H1 (cell line): ENCODE measurements at regions not wholly inside any gene's neighbourhood (a gene's known extent, or its start where the extent isn't known, plus 50 kb on each side); places are given as distances from the start of the nearest gene placed in this dataset.

Experiments used
- CTCF ChIA-PET: fragments of 300-600 bp; sonication (Branson Sonifier 250); formaldehyde crosslinking; loops from one replicate; lab custom pipeline; 2021; ENCODE audit not compliant: partially characterized antibody; lab: Charles Lee
- POLR2A ChIA-PET: fragments of 300-600 bp; sonication (Branson Sonifier 250); formaldehyde crosslinking; loops from one replicate; lab custom pipeline; 2021; ENCODE audit warnings: inconsistent platforms; ENCODE audit not compliant: partially characterized antibody; lab: Charles Lee
- DNase-seq, 2 experiments: peaks; one replicate each; pipeline versions ENCODE4 v3.0.0 to v3.0.0-alpha.2; 2010 to 2022; ENCODE audit warnings: low spot score in 2 of 2, low read depth in 1 of 2, mixed read lengths in 1 of 2
- FAIRE-seq: peaks from 2 replicates; lab custom pipeline; 2011; peaks lifted over from hg19 to GRCh38; lab: Jason Lieb, UNC
- H2AFZ ChIP-seq: 2 replicates; pipeline ENCODE4 v1.8.1; 2012; ENCODE audit warnings: low read length, inconsistent platforms
- H2AK5ac ChIP-seq: 2 replicates; pipeline ENCODE4 v1.6.1; 2013; ENCODE audit warnings: low read depth, low read length
- H2BK120ac ChIP-seq: replicated peaks from 2 replicates; pipeline ENCODE3; 2013; ENCODE audit warnings: low read depth, low read length, inconsistent platforms
- H2BK12ac ChIP-seq: 2 replicates; pipeline ENCODE4 v1.6.1; 2013; ENCODE audit warnings: low read depth, low read length
- H2BK15ac ChIP-seq: 2 replicates; pipeline ENCODE4 v1.6.1; 2013; ENCODE audit warnings: low read length
- H2BK20ac ChIP-seq: 2 replicates; pipeline ENCODE4 v1.6.1; 2013; ENCODE audit warnings: low read length
- H2BK5ac ChIP-seq: 2 replicates; pipeline ENCODE4 v1.6.1; 2013; ENCODE audit warnings: low read depth, low read length
- H3K14ac ChIP-seq: 2 replicates; pipeline ENCODE4 v1.6.1; 2013; ENCODE audit warnings: inconsistent platforms; ENCODE audit not compliant: insufficient read length
- H3K18ac ChIP-seq: 2 replicates; pipeline ENCODE4 v1.6.1; 2013; ENCODE audit warnings: low read length; ENCODE audit errors: extremely low read depth
- H3K23ac ChIP-seq: 2 replicates; pipeline ENCODE4 v1.6.1; 2013; ENCODE audit warnings: inconsistent platforms; ENCODE audit not compliant: insufficient read length
- H3K23me2 ChIP-seq: 2 replicates; pipeline ENCODE4 v1.6.1; 2013; ENCODE audit warnings: low read depth, low read length
- H3K27ac ChIP-seq: 2 replicates; pipeline ENCODE4 v1.6.1; 2011; ENCODE audit warnings: low read depth, low read length, inconsistent platforms
- H3K27me3 ChIP-seq, 4 experiments: replicated peaks in 1 of 4; 1 replicate in 1 of 4; 2 replicates in 3 of 4; pipeline versions ENCODE4 v1.6.1 to v1.8.1; 2011 to 2013; ENCODE audit warnings: low read length in 3 of 4, mild to moderate bottlenecking in 3 of 4, inconsistent platforms in 2 of 4, mixed read lengths in 2 of 4, moderate library complexity in 1 of 4; ENCODE audit not compliant: control insufficient read depth in 3 of 4, insufficient read depth in 3 of 4; ENCODE audit errors: extremely low read depth in 1 of 4
- H3K36me3 ChIP-seq, 4 experiments: 2 replicates each; pipeline versions ENCODE4 v1.6.1 to v1.8.1; 2011 to 2013; ENCODE audit warnings: mild to moderate bottlenecking in 4 of 4, low read length in 3 of 4, moderate library complexity in 2 of 4, control low read depth in 1 of 4, inconsistent platforms in 1 of 4; ENCODE audit not compliant: insufficient read depth in 4 of 4, control insufficient read depth in 2 of 4
- H3K4ac ChIP-seq: replicated peaks from 2 replicates; pipeline ENCODE3; 2013; ENCODE audit warnings: low read length, low read depth, mixed read lengths, inconsistent platforms; ENCODE audit not compliant: insufficient read length
- H3K4me1 ChIP-seq, 4 experiments: replicated peaks in 1 of 4; 1 replicate in 1 of 4; 2 replicates in 3 of 4; pipeline versions ENCODE4 v1.6.1 to v1.8.1; 2011 to 2013; ENCODE audit warnings: low read length in 3 of 4, inconsistent platforms in 2 of 4, mixed read lengths in 1 of 4; ENCODE audit not compliant: insufficient read depth in 4 of 4, control insufficient read depth in 3 of 4
- H3K4me2 ChIP-seq, 2 experiments: 2 replicates each; pipeline versions ENCODE4 v1.6.1 to v1.8.1; 2011 to 2013; ENCODE audit warnings: low read depth in 2 of 2, low read length in 2 of 2, control low read depth in 1 of 2, inconsistent platforms in 1 of 2, mild to moderate bottlenecking in 1 of 2; ENCODE audit not compliant: insufficient read depth in 1 of 2
- H3K4me3 ChIP-seq, 4 experiments: fragments of 200-600, 300-600 bp in 1 of 4; sonication (generic), shearing (Covaris generic), sonication (Bioruptor Twin) in 1 of 4; 2 replicates each; pipeline versions ENCODE4 v1.5.1 to v1.8.1; 2011 to 2016; ENCODE audit warnings: low read length in 4 of 4, low read depth in 3 of 4, control low read depth in 2 of 4, inconsistent platforms in 2 of 4, mild to moderate bottlenecking in 2 of 4, mixed read lengths in 1 of 4, moderate library complexity in 1 of 4; ENCODE audit not compliant: insufficient read depth in 2 of 4; ENCODE audit errors: extremely low read depth in 1 of 4
- H3K56ac ChIP-seq: replicated peaks from 2 replicates; pipeline ENCODE3; 2013; ENCODE audit warnings: low read depth, mild to moderate bottlenecking, mixed read lengths, low read length, inconsistent platforms; ENCODE audit not compliant: insufficient read length
- H3K79me1 ChIP-seq: 2 replicates; pipeline ENCODE4 v1.6.1; 2013; ENCODE audit warnings: low read depth, low read length, control low read depth
- H3K79me2 ChIP-seq, 2 experiments: 2 replicates each; pipeline versions ENCODE4 v1.6.1 to v1.8.1; 2012 to 2013; ENCODE audit warnings: low read length in 2 of 2, mild to moderate bottlenecking in 2 of 2, inconsistent platforms in 1 of 2; ENCODE audit not compliant: insufficient read depth in 2 of 2, control insufficient read depth in 1 of 2
- H3K9ac ChIP-seq, 4 experiments: replicated peaks in 1 of 4; 1 replicate in 1 of 4; 2 replicates in 3 of 4; pipeline versions ENCODE4 v1.6.1 to v1.8.1; 2011 to 2013; ENCODE audit warnings: low read depth in 3 of 4, low read length in 3 of 4, control low read depth in 2 of 4, mild to moderate bottlenecking in 2 of 4, moderate library complexity in 2 of 4, inconsistent platforms in 1 of 4; ENCODE audit errors: extremely low read depth in 1 of 4
- H3K9me3 ChIP-seq, 2 experiments: 2 replicates each; pipeline versions ENCODE4 v1.6.1 to v1.8.1; 2012 to 2013; ENCODE audit warnings: mild to moderate bottlenecking in 2 of 2, moderate library complexity in 2 of 2, control low read depth in 1 of 2, inconsistent platforms in 1 of 2, low read depth in 1 of 2, low read length in 1 of 2, mixed read lengths in 1 of 2; ENCODE audit not compliant: insufficient read depth in 2 of 2
- H4K20me1 ChIP-seq, 2 experiments: replicated peaks in 1 of 2; 2 replicates each; pipeline versions ENCODE3 to v1.8.1; 2011 to 2013; ENCODE audit warnings: inconsistent platforms in 2 of 2, low read length in 2 of 2, mild to moderate bottlenecking in 1 of 2; ENCODE audit not compliant: insufficient read depth in 2 of 2, control insufficient read depth in 1 of 2
- H4K5ac ChIP-seq: 2 replicates; pipeline ENCODE4 v1.6.1; 2013; ENCODE audit warnings: low read length, low read depth, mixed read lengths, inconsistent platforms; ENCODE audit not compliant: insufficient read length
- H4K8ac ChIP-seq: 2 replicates; pipeline ENCODE4 v1.8.0; 2013; ENCODE audit warnings: mild to moderate bottlenecking, moderate library complexity, low read length, inconsistent platforms; ENCODE audit not compliant: insufficient read depth; ENCODE audit errors: extremely low read depth
- H4K91ac ChIP-seq: replicated peaks from 2 replicates; pipeline ENCODE3; 2013; ENCODE audit warnings: low read length, mixed read lengths, inconsistent platforms; ENCODE audit not compliant: insufficient read length
- CREB1 ChIP-seq: IDR thresholded peaks from 2 replicates; pipeline ENCODE4 v1.6.1; 2012; ENCODE audit warnings: inconsistent platforms
- HDAC2 ChIP-seq, 2 experiments: fragments of 300-600 bp in 1 of 2; sonication (generic) in 1 of 2; IDR thresholded peaks; 2 replicates each; pipeline ENCODE4 v1.6.1; 2011 to 2012; ENCODE audit warnings: low read depth in 2 of 2, low read length in 2 of 2, mild to moderate bottlenecking in 2 of 2, moderate library complexity in 2 of 2, borderline replicate concordance in 1 of 2, inconsistent platforms in 1 of 2
- SP1 ChIP-seq: IDR thresholded peaks from 2 replicates; pipeline ENCODE4 v1.6.1; 2011; ENCODE audit warnings: low read depth, low read length
- SP2 ChIP-seq: IDR thresholded peaks from 2 replicates; pipeline ENCODE4 v1.6.1; 2012; ENCODE audit warnings: mild to moderate bottlenecking, low read length, inconsistent platforms
- WGBS, 2 experiments: shearing (Covaris generic) in 1 of 2; methylation state at CpG; one replicate each; pipeline versions ENCODE4 v1.1.6 to v1.1.7; 2013 to 2015; ENCODE audit warnings: low lambda C conversion rate in 2 of 2, mixed read lengths in 2 of 2, inconsistent platforms in 1 of 2, low coverage in 1 of 2, missing lambda C conversion rate in 1 of 2; ENCODE audit not compliant: insufficient replicate concordance in 2 of 2, insufficient coverage in 1 of 2, insufficient read length in 1 of 2; ENCODE audit errors: extremely low coverage in 1 of 2, missing lambda C conversion rate in 1 of 2; 5-methylcytosine and 5-hydroxymethylcytosine counted together

DNA sequence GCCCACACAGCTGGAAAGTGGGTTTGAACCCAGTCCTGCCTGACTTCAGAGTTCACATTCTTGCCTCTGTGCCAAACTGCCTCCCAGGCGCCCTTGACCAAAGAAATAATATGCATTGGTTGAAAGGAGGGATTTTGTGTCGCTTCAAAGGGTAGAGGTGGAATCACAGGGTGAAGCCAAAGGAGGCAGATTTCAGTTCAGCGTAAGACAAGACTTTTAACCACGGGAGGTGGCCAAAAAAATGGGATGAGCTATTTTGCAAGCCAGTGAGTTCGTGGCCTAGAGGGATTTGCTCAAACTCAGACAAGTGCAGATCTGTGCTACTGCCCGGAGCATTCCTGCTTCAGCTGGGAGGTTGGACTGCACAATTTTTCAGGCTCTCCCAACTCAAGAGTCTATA lies 57.6 kb upstream of the RANBP3L start:
- H3K4me2 ChIP-seq = no peak overlapping the region
- DNase-seq = no peak
- H3K9me3 ChIP-seq = no peaks in the 10 kb centered on the region

More for the DNA sequence above, 57.6 kb upstream of the RANBP3L start:
- Histone ChIP-seq H3K36me3 (no peaks in the 10 kb centered on the region), H2BK20ac (no peak overlapping the region), H3K79me1 (no peaks in the 10 kb centered on the region), H2AK5ac (no peak overlapping the region), H3K27me3 (no peaks in the 10 kb centered on the region), H4K91ac (no peak overlapping the region), H4K5ac (no peak overlapping the region), H3K23me2 (no peaks in the 10 kb centered on the region), H2BK120ac (no peak overlapping the region), H3K18ac (no peak overlapping the region), H2BK5ac (no peak overlapping the region), H2AFZ (peak overlapping the region; percentile 16; the same call in 1 of the 2 replicates), H3K56ac (no peak overlapping the region), H3K14ac (no peak overlapping the region), H3K23ac (no peak overlapping the region), H3K9ac (no peak overlapping the region), H2BK15ac (no peak overlapping the region), H3K4ac (no peak overlapping the region), H3K27ac (no peak overlapping the region), H3K79me2 (no peaks in the 10 kb centered on the region), H3K4me1 (no peaks in the 10 kb centered on the region), H2BK12ac (no peak overlapping the region), H4K8ac (no peak overlapping the region)
- 86% methylated on average over 6 of the region's 6 CpGs; no CpG with 5 or more reads in 1 of the 2 experiments for whole genome bisulfite sequencing, 2 experiments
- ChIA-PET POLR2A (no interaction called here), CTCF (interaction anchor here (1.3 kb wide), 1 partner anchor 35 kb away, joined by 3 read pairs; no protein-coding TSS in a partner anchor)
- no peak for FAIRE-seq
- TF ChIP-seq SP2 (no peak), HDAC2 (IDR thresholded peaks at IDR 0.05; ENCODE audit: borderline replicate concordance in 1 of 2, low read depth in 2 of 2, low read length in 2 of 2) (no peak), CREB1 (no peak), SP1 (no peak)
- TF ChIP-seq, all 59 proteins: peak for 0
- no peak overlapping the region for H3K4me3 ChIP-seq
- H4K20me1 ChIP-seq = peaks cover 0 to 2% of the 10 kb centered on the region in 2 experiments
